ENCODE measurements at regions not wholly inside any gene's neighbourhood (a gene's known extent, or its start where the extent isn't known, plus 50 kb on each side); places are given as distances from the start of the nearest gene placed in this dataset.
"Not testable (repeated sequence)": the region's sequence is repeated elsewhere in the genome, so short reads cannot be mapped to it uniquely, and the experiment has no call there.

DNA sequence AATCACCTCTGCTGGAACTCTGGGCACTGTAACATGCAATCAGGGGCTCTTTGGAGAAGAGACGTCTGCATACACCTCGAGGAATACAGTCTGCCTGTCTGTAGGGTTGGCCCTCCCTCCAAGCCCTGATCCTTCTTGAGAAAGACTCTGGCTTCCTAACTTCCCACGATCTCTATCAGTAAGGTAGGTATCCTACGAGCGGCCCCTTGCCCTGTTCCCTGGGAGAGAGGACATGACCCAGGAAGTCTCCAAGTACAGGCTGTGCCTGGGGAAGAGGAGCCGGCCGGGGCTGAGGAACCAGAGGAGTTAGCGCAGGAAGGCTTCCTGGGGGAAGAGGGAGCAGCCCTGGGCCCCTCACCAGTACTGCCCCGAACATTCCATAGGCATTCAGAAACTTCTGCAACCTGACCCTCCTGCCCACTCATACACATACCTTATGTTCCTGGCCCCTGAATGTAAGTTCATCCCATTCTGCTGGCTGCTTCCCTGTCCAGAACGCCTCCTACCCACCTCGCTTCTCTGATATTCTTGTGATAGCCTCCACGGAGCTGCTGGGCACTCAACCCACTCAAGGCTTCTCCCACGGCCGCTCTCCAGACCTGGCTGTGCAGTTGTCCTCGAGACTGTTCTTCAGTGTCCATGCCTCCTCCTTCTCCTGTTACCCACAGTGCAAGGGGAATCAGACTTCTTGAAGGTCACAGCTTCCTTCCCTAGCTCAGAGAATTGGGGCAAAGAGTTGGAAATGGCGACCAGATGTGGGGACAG is 116.1 kb downstream of the CYP26B1 start:
- no peak for DNase-seq

DNA sequence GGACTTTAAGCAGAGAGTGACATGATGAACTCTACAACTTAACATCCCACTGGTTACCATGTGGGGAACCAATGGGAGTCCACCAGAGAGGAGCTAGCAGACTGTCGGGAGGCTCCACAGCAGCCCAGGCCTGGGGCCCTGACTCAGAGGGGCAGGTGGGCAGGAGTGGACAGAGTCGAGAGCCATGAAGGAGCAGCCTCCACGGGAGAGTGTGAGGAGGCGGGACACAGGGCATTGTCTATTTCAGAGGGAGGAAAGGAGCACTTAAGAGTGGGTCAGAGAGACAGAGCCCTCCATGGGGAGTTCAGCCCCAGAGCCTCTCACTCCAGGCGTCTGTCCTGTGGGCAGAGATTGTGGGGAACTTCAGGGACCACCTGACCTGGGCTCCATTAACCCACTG is 118.7 kb downstream of the CYP26B1 start:
- DNase-seq, result no peak

DNA sequence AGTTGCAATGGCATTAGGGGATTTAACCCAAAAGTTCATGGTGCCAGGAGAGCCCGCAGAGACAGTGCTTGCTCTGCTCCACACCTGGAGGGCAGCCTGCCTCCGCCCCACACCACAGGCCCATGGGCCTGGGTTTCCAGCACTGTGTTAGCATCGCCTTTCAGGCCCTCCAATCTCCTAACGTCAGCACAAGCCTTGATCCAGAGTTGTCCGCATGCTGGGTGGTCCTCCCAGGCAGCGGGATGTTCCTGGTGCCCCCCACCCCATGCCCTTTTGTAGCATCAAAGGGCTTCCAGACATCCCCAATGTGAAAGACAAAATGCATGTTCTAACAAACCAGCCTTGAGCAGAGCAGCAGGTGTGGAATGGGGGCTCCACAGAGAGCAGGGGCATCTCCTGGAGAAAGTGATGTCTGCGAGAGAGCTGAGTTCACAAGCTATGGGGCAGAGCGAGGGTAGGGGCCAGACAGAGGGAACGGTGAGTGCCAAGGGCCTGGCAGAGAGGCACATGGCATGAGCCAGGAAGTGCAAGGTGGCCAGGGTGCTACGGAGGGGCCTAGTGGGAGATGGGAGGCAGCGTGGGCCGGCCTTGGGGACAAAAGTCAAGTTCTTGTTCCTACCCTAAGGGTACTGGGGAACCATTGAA is 119.2 kb downstream of the CYP26B1 start:
- DNase-seq, result no peak

DNA sequence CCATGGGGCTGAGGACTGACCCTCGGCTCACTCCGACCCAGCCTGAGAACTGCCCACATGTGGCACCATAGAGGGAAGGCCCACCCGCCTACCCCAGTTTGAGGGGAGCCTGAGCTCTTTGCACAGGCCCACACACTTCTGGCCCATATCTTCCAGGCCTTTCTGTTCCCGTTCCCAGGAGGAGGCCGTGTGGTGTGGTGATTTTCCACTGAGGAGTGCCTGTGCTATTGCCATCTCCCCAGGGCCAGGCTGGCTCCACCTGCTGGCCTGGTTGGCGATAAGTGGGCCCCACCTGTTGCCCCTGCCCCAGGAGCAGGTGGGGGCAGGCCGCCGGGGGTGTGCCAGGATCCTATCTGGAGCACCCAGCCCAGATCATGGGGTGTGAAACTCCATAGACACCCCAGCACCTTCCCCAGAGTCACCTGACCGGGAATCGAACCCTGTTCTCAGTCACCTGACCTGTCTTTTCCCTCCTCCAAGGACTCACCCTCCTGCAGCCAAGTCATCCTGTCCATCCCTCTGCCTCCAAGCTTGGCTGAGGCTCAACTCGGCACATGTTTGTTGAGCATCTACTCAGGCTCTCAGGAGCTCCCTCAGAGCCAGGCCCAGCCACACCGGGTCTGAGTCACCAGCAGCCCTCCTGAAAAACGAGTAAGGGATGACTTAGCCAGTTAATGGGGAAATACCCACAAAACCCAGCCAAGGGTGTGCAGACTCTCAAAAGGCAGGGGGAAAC is 120.1 kb downstream of the CYP26B1 start:
- no peak for DNase-seq

GRCh38 chr2:72026819-72027425 is 120.7 kb downstream of the CYP26B1 start:
- DNase-seq, result no peak

- no peak for DNase-seq
Measured at GRCh38 chr2:72024451-72025175, 123.0 kb downstream of the CYP26B1 start.

DNA sequence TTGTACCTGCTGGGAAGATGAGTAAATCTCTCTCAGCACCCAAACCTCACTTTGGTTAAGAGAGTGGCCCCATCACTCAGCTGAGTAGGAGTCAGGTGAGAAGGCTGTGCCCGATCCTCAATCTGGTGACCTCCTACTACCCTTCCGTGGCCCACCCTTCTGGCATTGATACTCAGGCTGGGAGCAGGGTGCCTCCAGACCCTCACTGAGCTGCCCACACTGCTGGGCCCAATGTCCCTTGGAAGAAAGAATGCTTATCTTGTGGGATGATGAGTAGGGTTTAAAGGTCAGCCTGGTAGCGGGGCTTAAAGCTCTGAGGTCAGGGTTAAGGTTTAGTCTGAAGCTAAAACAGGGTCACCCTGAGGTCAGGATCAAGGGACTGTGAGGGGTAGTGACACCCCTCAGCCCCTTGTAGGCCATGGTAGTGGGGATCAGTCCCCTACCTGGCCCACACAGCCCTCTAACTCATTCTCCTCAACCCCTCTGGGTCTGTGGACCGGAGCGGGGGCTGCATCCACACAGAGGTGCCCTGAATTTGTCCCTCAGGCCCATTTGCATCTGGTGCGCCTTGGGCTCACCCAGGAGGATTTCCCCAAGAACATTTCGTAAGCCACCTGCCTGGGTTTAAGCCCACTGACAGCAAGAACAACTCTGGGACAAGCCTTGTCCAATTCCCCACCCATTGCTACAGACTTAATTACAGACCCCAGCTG is 123.8 kb downstream of the CYP26B1 start:
- no peak for DNase-seq

DNA sequence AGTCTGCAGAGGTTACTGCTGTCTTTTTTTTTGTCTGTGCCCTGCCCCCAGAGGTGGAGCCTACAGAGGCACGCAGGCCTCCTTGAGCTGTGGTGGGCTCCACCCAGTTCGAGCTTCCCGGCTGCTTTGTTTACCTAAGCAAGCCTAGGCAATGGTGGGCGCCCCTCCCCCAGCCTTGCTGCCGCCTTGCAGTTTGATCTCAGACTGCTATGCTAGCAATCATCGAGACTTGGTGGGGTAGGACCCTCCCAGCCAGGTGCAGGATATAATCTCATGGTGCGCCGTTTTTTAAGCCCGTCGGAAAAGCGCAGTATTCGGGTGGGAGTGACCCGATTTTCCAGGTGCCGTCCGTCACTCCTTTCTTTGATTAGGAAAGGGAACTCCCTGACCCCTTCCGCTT is 126.3 kb downstream of the CYP26B1 start:
- DNase-seq, result not testable (repeated sequence)

DNA sequence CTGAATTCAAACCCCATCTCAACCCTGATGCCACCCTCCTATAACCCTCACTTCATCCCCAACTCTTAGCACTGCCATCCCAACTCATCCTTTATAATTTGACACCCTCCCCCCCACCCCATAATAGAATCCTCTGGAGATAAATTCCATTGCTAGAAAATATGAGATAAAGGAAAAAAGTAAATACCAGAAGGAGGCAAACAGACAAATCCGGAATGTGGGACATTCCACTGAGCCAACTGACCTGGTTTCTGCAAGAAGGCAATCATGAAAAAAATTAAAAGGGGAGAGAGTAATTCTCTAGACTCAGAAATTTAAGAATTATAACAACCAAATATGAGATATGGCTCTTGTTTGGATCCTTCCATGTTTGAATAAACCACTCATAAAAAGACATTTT is 132.4 kb downstream of the CYP26B1 start:
- DNase-seq, result no peak

- no peak for DNase-seq
Measured at GRCh38 chr2:72014831-72015230, 132.8 kb downstream of the CYP26B1 start.

GRCh38 chr2:72013726-72014125 is 133.9 kb downstream of the CYP26B1 start:
- DNase-seq, result no peak

DNA sequence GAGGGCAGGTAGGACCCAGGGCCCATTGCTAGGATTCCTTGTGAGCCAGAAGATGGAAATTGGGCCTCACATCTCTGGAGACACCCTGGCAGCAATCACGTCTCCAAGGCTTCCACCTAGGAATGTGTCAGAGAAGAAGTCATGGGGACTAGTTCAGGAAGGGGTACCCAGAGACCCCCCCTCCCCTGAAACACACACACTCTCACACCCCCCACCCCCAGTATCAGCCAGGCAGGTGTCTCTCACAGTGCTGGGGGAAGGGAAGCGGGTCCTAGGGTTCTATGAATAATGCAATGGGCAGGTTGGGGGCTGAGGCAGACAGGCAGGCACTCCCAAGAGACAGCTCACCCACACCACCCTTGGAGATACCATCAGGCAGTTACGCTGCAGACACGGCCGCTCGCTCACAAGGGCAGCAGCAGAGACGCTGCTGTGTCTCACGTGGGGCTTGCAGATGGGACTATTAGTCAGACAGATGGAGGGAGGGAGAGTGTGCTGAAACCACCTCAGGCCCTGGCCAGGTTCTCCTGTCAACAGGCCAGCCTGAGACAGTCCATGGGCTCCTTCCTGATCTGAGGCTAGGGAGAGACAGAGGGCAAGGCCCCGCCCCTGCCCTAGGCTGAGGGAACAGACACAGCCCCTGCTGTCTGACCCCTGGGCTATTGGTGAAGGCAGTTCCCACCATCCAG is 134.6 kb downstream of the CYP26B1 start:
- DNase-seq, result no peak

DNA sequence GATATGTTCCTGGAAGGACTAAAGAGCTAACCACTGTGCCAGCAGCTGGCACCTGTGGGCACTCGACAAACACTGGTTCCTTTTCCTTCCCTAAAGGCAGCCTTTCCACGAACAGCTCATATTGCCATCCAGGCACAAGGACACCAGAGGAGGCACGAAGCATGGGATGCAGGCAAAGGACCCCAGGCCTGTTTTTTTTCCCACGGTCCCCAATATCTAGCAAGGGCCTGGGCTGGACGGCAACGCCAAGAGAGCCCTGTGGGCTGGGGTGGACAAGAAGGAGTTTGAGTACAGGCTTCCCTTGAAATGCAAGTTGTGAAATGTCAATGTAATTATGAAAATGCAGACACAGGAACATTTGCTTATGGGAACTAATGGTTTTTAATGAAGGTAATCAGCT is 135.9 kb downstream of the CYP26B1 start:
- no peak for DNase-seq

- DNase-seq, result no peak
Measured at GRCh38 chr2:72011370-72011689, 136.3 kb downstream of the CYP26B1 start.

GRCh38 chr2:72010647-72011369 is 136.9 kb downstream of the CYP26B1 start:
- no peak for DNase-seq

- no peak for DNase-seq
Measured at GRCh38 chr2:72008608-72009007, 139.1 kb downstream of the CYP26B1 start.

- DNase-seq, result no peak
Measured at GRCh38 chr2:72007402-72007801, 140.3 kb downstream of the CYP26B1 start.

DNA sequence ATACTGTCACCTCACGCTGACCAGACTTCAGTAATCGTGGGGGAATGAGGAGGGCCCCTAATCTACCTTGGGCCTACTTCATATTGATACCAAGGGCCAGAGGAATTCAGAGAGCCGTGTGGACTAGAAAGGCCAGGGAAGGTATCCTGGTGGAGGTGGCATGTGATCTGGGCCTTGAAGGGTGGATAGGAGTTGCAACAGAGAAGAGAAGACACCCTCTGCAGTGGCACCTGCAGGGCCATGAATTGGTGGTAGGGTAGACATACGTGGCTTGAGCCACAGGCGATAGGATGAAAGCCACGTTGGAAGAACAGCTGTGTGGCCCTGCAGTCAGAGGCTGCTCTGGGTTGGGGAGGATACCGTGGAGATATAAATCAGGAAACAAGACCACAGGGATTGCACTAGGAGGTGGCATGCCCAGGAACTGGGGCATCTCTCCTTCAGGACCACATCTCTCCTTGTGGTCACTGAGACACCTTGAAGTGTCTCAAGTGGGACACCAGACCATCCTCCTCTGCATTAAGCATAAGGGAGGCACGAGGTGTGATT is 141.4 kb downstream of the CYP26B1 start:
- DNase-seq, result no peak

- DNase-seq, result no peak
Measured at GRCh38 chr2:72004976-72005375, 142.7 kb downstream of the CYP26B1 start.

Measured in amygdala (tissue), 56 donors.